Mesendoderm (in vitro differentiated cells): ENCODE measurements at regions not wholly inside any gene's neighbourhood (a gene's known extent, or its start where the extent isn't known, plus 50 kb on each side); places are given as distances from the start of the nearest gene placed in this dataset.

Source experiments
- DNase-seq: peaks from one replicate; pipeline ENCODE4 v3.0.0; 2013
- H2AK5ac ChIP-seq: 2 replicates; pipeline ENCODE4 v1.6.1; 2013; ENCODE audit warnings: low read length, inconsistent platforms
- H2BK120ac ChIP-seq: 2 replicates; pipeline ENCODE4 v1.6.1; 2013; ENCODE audit warnings: low read depth, mild to moderate bottlenecking, low read length, moderate library complexity, mixed read lengths
- H2BK15ac ChIP-seq: replicated peaks from 2 replicates; pipeline ENCODE4 v1.6.1; 2013; ENCODE audit warnings: low read depth, mild to moderate bottlenecking, moderate library complexity
- H2BK5ac ChIP-seq: 2 replicates; pipeline ENCODE4 v1.6.1; 2013; ENCODE audit warnings: low read length, inconsistent platforms
- H3K18ac ChIP-seq: 2 replicates; pipeline ENCODE4 v1.6.1; 2013; ENCODE audit warnings: mild to moderate bottlenecking, low read length, mixed read lengths
- H3K23ac ChIP-seq: one replicate; pipeline ENCODE4 v1.6.1; 2013; ENCODE audit warnings: low read length
- H3K27ac ChIP-seq: 2 replicates; pipeline ENCODE4 v1.5.1; 2013; ENCODE audit warnings: low read depth, mild to moderate bottlenecking, inconsistent platforms, low read length, moderate library complexity
- H3K27me3 ChIP-seq: 2 replicates; pipeline ENCODE4 v1.6.1; 2013; ENCODE audit warnings: low read length, control low read depth, mild to moderate bottlenecking, inconsistent platforms; ENCODE audit not compliant: insufficient read depth, poor library complexity
- H3K36me3 ChIP-seq: 2 replicates; pipeline ENCODE4 v1.6.1; 2013; ENCODE audit warnings: low read length, inconsistent platforms; ENCODE audit not compliant: control insufficient read depth, insufficient read depth
- H3K4ac ChIP-seq: one replicate; pipeline ENCODE4 v1.6.1; 2013; ENCODE audit warnings: low read depth, mild to moderate bottlenecking, low read length, moderate library complexity
- H3K4me1 ChIP-seq: 2 replicates; pipeline ENCODE4 v1.6.1; 2013; ENCODE audit warnings: low read depth, low read length, inconsistent platforms; ENCODE audit not compliant: control insufficient read depth
- H3K4me2 ChIP-seq: 2 replicates; pipeline ENCODE4 v1.6.1; 2013; ENCODE audit warnings: low read length
- H3K4me3 ChIP-seq: 2 replicates; pipeline ENCODE4 v1.5.1; 2013; ENCODE audit warnings: mild to moderate bottlenecking, low read length
- H3K56ac ChIP-seq: one replicate; pipeline ENCODE4 v1.6.1; 2013; ENCODE audit warnings: low read length
- H3K79me1 ChIP-seq: 2 replicates; pipeline ENCODE4 v1.6.1; 2013; ENCODE audit warnings: low read length, inconsistent platforms
- H3K79me2 ChIP-seq: 2 replicates; pipeline ENCODE4 v1.6.1; 2013; ENCODE audit warnings: mild to moderate bottlenecking, low read length; ENCODE audit not compliant: control insufficient read depth, insufficient read depth
- H3K9ac ChIP-seq: 2 replicates; pipeline ENCODE4 v1.6.1; 2013; ENCODE audit warnings: low read length, inconsistent platforms
- H4K5ac ChIP-seq: one replicate; pipeline ENCODE4 v1.6.1; 2013; ENCODE audit warnings: low read length
- H4K8ac ChIP-seq: one replicate; pipeline ENCODE4 v1.6.1; 2013; ENCODE audit warnings: low read depth, mild to moderate bottlenecking, control low read depth, low read length, moderate library complexity
- WGBS: extraction: QIAGEN DNeasy Blood & Tissue Kit; methylation state at CpG from one replicate; pipeline ENCODE4 v1.1.7; 2013; ENCODE audit warnings: low lambda C conversion rate, missing lambda C conversion rate; ENCODE audit not compliant: insufficient coverage; ENCODE audit errors: extremely low coverage; 5-methylcytosine and 5-hydroxymethylcytosine counted together

GRCh38 chr4:14669371-14669770 is 332.9 kb upstream of the CPEB2 start:
- Histone ChIP-seq H3K79me2 (no peaks in the 10 kb centered on the region), H3K9ac (no peak overlapping the region), H4K8ac (no peak overlapping the region), H4K5ac (no peak overlapping the region), H3K4ac (no peak overlapping the region), H3K36me3 (no peaks in the 10 kb centered on the region), H3K27me3 (no peaks in the 10 kb centered on the region), H3K18ac (no peak overlapping the region), H3K4me1 (no peaks in the 10 kb centered on the region), H2BK5ac (no peak overlapping the region), H3K4me2 (no peak overlapping the region), H2AK5ac (no peak overlapping the region), H2BK120ac (no peak overlapping the region), H3K79me1 (no peaks in the 10 kb centered on the region), H3K27ac (no peak overlapping the region), H3K23ac (no peak overlapping the region), H2BK15ac (no peak overlapping the region), H3K4me3 (no peak overlapping the region), H3K56ac (no peak overlapping the region)
- no peak for DNase-seq
- WGBS: no CpG with 5 or more reads among the region's 5 CpGs

DNA sequence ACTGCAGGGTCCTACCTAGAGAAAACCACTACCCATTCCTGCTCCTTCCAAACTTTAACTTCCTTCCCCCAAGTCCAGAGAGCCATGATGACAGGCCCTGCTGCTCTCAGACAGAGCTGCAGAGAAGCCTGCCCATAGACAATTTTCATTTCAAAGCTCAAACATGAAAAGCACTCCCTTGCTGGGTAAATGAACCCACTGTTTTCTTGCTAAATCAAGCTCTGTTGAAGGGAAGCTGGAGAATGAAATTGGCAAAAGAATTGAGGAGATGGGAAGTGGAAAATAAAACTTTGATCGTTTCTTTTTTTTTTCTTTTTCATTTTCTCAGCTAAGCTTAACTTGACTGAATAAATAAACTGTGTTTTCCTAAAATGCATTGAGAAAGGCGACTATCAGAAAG is 331.1 kb upstream of the CPEB2 start:
- no peak overlapping the region for H3K9ac ChIP-seq
- H3K4me1 ChIP-seq: no peaks in the 10 kb centered on the region
- no peak overlapping the region for H3K27ac ChIP-seq
- H4K5ac ChIP-seq: no peak overlapping the region
- H3K79me1 ChIP-seq: no peaks in the 10 kb centered on the region
- H3K4ac ChIP-seq: no peak overlapping the region
- H3K4me3 ChIP-seq: no peak overlapping the region
- no peak overlapping the region for H3K18ac ChIP-seq
- no peaks in the 10 kb centered on the region for H3K36me3 ChIP-seq
- no peak overlapping the region for H2BK15ac ChIP-seq
- H3K56ac ChIP-seq: no peak overlapping the region
- DNase-seq: no peak
- H3K23ac ChIP-seq: no peak overlapping the region
- H3K27me3 ChIP-seq: no peaks in the 10 kb centered on the region
- H2AK5ac ChIP-seq: no peak overlapping the region
- no peak overlapping the region for H4K8ac ChIP-seq
- no peak overlapping the region for H2BK5ac ChIP-seq
- H3K79me2 ChIP-seq: no peaks in the 10 kb centered on the region
- no peak overlapping the region for H2BK120ac ChIP-seq
- H3K4me2 ChIP-seq: no peak overlapping the region
- WGBS: no CpG with 5 or more reads among the region's 2 CpGs

DNA sequence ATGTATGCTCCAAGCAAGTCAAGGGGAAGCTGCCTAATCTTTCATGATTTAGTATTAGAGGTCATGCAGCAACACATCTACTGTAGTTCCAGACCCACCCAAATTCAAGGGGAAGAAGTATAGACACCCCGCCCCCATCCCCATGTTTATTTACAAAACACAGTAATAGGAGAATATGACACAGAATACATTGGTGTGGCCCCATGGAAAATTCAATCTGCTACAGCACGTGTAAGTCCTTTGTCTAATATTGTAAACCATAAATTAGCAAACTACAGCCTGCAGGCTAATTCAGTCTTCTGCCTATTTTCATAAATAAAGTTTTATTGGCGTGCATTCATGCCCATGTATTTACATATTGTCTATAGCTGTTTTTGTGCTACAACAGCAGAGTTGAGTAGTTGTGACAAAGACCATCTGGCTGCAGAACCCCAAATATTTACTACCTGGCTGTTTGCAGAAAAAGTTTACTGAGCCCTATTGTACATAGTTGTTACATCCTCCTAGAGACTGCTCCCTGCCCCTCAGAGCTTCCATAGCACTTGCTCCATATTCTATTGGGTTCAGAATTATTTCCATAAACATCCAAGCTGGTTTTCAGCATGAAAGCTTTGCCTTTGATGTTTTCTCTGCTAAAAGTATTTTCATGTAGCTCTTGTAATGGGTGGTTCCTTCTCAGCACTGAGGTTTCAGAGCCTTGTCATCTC is 326.8 kb upstream of the CPEB2 start:
- no peak overlapping the region for H3K4me2 ChIP-seq
- no peak for DNase-seq

DNA sequence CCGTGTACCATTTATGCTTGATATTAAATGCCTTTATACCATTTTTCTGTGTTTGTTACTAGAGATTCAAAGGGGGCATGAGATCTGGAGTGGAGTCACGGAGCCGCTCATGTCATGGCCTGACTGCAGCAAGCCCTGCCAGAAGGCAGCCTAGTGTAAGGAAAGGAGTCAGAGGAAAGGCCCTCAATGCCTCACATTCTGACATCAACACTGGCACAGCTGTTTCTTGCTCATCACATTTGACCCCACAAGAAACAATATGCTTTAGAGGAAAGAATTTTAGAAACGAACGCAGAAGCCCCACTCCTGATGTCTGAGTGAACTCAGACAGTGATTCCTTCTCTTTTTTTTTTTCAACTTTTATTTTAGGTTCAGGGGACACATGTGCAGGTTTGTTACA is 322.4 kb upstream of the CPEB2 start:
- H4K5ac ChIP-seq: no peak overlapping the region
- no peak overlapping the region for H3K23ac ChIP-seq
- H3K27me3 ChIP-seq: no peaks in the 10 kb centered on the region
- no peaks in the 10 kb centered on the region for H3K36me3 ChIP-seq
- H3K4me3 ChIP-seq: no peak overlapping the region
- H3K4me2 ChIP-seq: no peak overlapping the region
- no peak overlapping the region for H3K27ac ChIP-seq
- no peak overlapping the region for H2AK5ac ChIP-seq
- no peaks in the 10 kb centered on the region for H3K4me1 ChIP-seq
- no peak overlapping the region for H4K8ac ChIP-seq
- no CpG with 5 or more reads among the region's 5 CpGs for WGBS
- no peaks in the 10 kb centered on the region for H3K79me1 ChIP-seq
- H3K56ac ChIP-seq: no peak overlapping the region
- no peak overlapping the region for H3K9ac ChIP-seq
- no peak for DNase-seq
- no peak overlapping the region for H3K4ac ChIP-seq
- no peak overlapping the region for H2BK5ac ChIP-seq
- H2BK15ac ChIP-seq: no peak overlapping the region
- H2BK120ac ChIP-seq: no peak overlapping the region
- H3K18ac ChIP-seq: no peak overlapping the region
- no peaks in the 10 kb centered on the region for H3K79me2 ChIP-seq

More for the DNA sequence above, 326.8 kb upstream of the CPEB2 start:
- H2BK5ac ChIP-seq: no peak overlapping the region
- no peak overlapping the region for H3K4ac ChIP-seq
- H3K27me3 ChIP-seq: no peaks in the 10 kb centered on the region
- H3K79me1 ChIP-seq: no peaks in the 10 kb centered on the region
- H3K23ac ChIP-seq: no peak overlapping the region
- WGBS: no CpG with 5 or more reads among the region's 3 CpGs
- H3K9ac ChIP-seq: no peak overlapping the region
- no peak overlapping the region for H4K8ac ChIP-seq
- H3K79me2 ChIP-seq: no peaks in the 10 kb centered on the region
- H3K27ac ChIP-seq: no peak overlapping the region
- no peaks in the 10 kb centered on the region for H3K4me1 ChIP-seq
- no peak overlapping the region for H2BK15ac ChIP-seq
- H3K56ac ChIP-seq: no peak overlapping the region
- no peak overlapping the region for H4K5ac ChIP-seq
- H3K4me3 ChIP-seq: no peak overlapping the region
- H2AK5ac ChIP-seq: no peak overlapping the region
- no peak overlapping the region for H2BK120ac ChIP-seq
- H3K18ac ChIP-seq: no peak overlapping the region
- no peaks in the 10 kb centered on the region for H3K36me3 ChIP-seq

DNA sequence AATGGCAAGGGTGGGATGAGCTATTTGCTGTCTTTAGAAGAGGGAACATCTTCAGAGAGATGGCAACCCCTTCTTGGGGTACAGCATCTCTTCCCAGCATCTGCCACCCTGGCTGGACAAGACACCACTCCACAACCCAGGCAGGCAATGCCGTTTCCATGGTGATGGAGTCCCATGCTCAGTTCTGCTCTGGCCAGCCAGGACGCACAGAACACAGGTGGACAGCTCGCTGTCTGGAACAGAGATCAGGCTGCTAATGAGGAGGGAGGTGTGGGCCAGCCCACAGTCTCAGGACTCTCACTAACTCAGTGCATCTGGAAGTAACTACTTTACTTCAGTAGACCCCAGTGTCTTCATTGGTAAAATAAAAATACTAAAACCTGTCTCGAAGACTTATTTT is 321.0 kb upstream of the CPEB2 start:
- no CpG with 5 or more reads among the region's 4 CpGs for WGBS

DNA sequence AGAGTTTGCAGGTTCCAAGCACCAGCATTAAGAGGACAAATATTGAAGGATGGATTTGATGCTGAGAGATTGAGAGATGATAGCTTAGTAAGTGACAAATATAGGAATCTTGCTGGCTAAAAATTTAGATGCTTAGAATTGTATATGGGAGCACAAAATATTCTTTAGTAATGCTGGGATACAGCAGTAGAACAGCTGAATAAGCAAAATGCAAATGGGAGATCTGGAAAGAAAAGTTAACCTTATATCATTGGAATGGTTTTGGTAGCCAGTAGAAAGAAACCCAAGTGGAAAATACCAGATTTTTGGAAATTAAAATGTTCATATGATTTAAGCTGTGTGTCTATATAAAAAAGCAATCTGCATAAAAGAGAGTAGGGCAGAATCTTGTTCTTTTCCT is 308.6 kb upstream of the CPEB2 start:
- Histone ChIP-seq H3K4me1 (no peaks in the 10 kb centered on the region), H3K36me3 (no peaks in the 10 kb centered on the region), H2BK5ac (no peak overlapping the region), H3K79me2 (no peaks in the 10 kb centered on the region), H3K4ac (no peak overlapping the region), H3K4me3 (no peak overlapping the region), H3K9ac (no peak overlapping the region), H4K5ac (no peak overlapping the region), H3K18ac (no peak overlapping the region), H3K27me3 (no peaks in the 10 kb centered on the region), H2AK5ac (no peak overlapping the region), H3K23ac (no peak overlapping the region), H2BK120ac (no peak overlapping the region), H3K27ac (no peak overlapping the region), H2BK15ac (no peak overlapping the region), H3K56ac (no peak overlapping the region), H3K79me1 (no peaks in the 10 kb centered on the region), H4K8ac (no peak overlapping the region), H3K4me2 (no peak overlapping the region)
- no peak for DNase-seq

More for the DNA sequence above, 321.0 kb upstream of the CPEB2 start:
- H3K9ac ChIP-seq: no peak overlapping the region
- no peak overlapping the region for H2AK5ac ChIP-seq
- no peak for DNase-seq
- no peak overlapping the region for H2BK120ac ChIP-seq
- no peak overlapping the region for H3K23ac ChIP-seq
- H3K4me3 ChIP-seq: no peak overlapping the region
- H3K4ac ChIP-seq: no peak overlapping the region
- H3K36me3 ChIP-seq: no peaks in the 10 kb centered on the region
- no peak overlapping the region for H4K5ac ChIP-seq
- no peaks in the 10 kb centered on the region for H3K79me1 ChIP-seq
- H2BK15ac ChIP-seq: no peak overlapping the region
- no peak overlapping the region for H2BK5ac ChIP-seq
- H3K79me2 ChIP-seq: no peaks in the 10 kb centered on the region
- no peaks in the 10 kb centered on the region for H3K4me1 ChIP-seq
- no peak overlapping the region for H3K27ac ChIP-seq
- no peak overlapping the region for H3K56ac ChIP-seq
- no peak overlapping the region for H4K8ac ChIP-seq
- H3K4me2 ChIP-seq: no peak overlapping the region
- H3K18ac ChIP-seq: no peak overlapping the region
- no peaks in the 10 kb centered on the region for H3K27me3 ChIP-seq
